ENCODE measurements at regions not wholly inside any gene's neighbourhood (a gene's known extent, or its start where the extent isn't known, plus 50 kb on each side); places are given as distances from the start of the nearest gene placed in this dataset.

DNA sequence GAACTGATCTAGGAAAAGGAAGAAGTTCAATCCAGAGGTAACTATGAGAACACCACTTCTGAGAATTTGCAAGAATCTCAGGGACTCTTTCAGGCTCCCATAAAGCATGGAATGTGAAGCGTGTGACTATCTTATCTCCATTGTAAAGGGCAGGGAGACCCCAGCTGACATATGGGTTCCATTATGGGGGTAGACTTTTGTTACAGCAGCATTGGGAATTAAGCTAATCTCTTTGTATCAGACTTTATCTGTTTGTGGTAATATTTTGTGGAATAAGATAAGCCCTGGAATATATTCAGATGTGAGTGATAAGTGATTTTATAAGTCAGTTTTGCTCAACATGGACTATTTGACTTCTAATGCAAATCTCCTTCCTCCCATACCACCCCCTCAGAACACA, 468.3 kb downstream of the MEIS1 start:
- TF ChIP-seq, protein P1, sequence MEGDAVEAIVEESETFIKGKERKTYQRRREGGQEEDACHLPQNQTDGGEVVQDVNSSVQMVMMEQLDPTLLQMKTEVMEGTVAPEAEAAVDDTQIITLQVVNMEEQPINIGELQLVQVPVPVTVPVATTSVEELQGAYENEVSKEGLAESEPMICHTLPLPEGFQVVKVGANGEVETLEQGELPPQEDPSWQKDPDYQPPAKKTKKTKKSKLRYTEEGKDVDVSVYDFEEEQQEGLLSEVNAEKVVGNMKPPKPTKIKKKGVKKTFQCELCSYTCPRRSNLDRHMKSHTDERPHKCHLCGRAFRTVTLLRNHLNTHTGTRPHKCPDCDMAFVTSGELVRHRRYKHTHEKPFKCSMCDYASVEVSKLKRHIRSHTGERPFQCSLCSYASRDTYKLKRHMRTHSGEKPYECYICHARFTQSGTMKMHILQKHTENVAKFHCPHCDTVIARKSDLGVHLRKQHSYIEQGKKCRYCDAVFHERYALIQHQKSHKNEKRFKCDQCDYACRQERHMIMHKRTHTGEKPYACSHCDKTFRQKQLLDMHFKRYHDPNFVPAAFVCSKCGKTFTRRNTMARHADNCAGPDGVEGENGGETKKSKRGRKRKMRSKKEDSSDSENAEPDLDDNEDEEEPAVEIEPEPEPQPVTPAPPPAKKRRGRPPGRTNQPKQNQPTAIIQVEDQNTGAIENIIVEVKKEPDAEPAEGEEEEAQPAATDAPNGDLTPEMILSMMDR (IDR thresholded peaks at IDR 0.05; ENCODE audit: insufficient read depth, low read length), result no peak
- no peak for TF ChIP-seq POLR2AphosphoS5 (IDR thresholded peaks at IDR 0.05; ENCODE audit: low read depth)
- TF ChIP-seq, protein P2, sequence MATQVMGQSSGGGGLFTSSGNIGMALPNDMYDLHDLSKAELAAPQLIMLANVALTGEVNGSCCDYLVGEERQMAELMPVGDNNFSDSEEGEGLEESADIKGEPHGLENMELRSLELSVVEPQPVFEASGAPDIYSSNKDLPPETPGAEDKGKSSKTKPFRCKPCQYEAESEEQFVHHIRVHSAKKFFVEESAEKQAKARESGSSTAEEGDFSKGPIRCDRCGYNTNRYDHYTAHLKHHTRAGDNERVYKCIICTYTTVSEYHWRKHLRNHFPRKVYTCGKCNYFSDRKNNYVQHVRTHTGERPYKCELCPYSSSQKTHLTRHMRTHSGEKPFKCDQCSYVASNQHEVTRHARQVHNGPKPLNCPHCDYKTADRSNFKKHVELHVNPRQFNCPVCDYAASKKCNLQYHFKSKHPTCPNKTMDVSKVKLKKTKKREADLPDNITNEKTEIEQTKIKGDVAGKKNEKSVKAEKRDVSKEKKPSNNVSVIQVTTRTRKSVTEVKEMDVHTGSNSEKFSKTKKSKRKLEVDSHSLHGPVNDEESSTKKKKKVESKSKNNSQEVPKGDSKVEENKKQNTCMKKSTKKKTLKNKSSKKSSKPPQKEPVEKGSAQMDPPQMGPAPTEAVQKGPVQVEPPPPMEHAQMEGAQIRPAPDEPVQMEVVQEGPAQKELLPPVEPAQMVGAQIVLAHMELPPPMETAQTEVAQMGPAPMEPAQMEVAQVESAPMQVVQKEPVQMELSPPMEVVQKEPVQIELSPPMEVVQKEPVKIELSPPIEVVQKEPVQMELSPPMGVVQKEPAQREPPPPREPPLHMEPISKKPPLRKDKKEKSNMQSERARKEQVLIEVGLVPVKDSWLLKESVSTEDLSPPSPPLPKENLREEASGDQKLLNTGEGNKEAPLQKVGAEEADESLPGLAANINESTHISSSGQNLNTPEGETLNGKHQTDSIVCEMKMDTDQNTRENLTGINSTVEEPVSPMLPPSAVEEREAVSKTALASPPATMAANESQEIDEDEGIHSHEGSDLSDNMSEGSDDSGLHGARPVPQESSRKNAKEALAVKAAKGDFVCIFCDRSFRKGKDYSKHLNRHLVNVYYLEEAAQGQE (IDR thresholded peaks at IDR 0.05; ENCODE audit: insufficient replicate concordance, low read depth), result no peak
